Suprapubic skin (tissue), 4 donors: ENCODE measurements at regions not wholly inside any gene's neighbourhood (a gene's known extent, or its start where the extent isn't known, plus 50 kb on each side); places are given as distances from the start of the nearest gene placed in this dataset.

ENCODE experiments used
- EP300 ChIP-seq: sonication (generic); formaldehyde crosslinking; IDR thresholded peaks from one replicate; pipeline ENCODE4 v1.6.1; 2017; ENCODE audit warnings: antibody characterized with exemption
- POLR2AphosphoS5 ChIP-seq, 3 donors: sonication (generic); formaldehyde crosslinking; IDR thresholded peaks; one replicate each; pipeline ENCODE4 v1.6.1; 2017; ENCODE audit warnings: antibody characterized with exemption in 3 of 3
- TF ChIP-seq, protein P1 (sequence below), 2 donors: fragments of 200-600 bp in 1 of 2; fragments of 450-650 bp in 1 of 2; sonication (generic) in 1 of 2; IDR thresholded peaks; one replicate each; pipeline ENCODE4 v1.5.1; 2016 to 2019; ENCODE audit warnings: antibody characterized with exemption in 2 of 2, mild to moderate bottlenecking in 1 of 2, moderate library complexity in 1 of 2

DNA sequence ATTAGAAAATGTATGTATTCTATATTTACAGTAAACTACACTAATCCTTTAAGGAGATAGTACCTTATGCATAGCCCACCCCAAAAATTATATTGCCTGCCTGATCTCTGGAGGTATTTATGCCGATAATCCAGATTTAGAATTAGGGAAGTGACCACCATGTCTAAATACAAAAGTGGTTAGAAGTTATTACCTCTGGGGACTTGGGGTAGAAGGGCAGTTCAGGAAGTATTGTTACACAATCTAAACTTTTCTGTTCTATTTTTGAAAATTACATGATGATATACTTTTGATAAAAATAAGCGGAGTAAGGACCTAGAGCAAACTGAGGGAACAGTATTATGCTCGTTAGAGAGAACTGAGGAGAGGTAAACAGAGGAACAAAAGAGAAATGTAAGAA, 90.5 kb upstream of the ZP4 start:
- TF ChIP-seq, protein P1, sequence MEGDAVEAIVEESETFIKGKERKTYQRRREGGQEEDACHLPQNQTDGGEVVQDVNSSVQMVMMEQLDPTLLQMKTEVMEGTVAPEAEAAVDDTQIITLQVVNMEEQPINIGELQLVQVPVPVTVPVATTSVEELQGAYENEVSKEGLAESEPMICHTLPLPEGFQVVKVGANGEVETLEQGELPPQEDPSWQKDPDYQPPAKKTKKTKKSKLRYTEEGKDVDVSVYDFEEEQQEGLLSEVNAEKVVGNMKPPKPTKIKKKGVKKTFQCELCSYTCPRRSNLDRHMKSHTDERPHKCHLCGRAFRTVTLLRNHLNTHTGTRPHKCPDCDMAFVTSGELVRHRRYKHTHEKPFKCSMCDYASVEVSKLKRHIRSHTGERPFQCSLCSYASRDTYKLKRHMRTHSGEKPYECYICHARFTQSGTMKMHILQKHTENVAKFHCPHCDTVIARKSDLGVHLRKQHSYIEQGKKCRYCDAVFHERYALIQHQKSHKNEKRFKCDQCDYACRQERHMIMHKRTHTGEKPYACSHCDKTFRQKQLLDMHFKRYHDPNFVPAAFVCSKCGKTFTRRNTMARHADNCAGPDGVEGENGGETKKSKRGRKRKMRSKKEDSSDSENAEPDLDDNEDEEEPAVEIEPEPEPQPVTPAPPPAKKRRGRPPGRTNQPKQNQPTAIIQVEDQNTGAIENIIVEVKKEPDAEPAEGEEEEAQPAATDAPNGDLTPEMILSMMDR (IDR thresholded peaks at IDR 0.05) = no peak
- TF ChIP-seq EP300 (no peak), POLR2AphosphoS5 (IDR thresholded peaks at IDR 0.05) (no peak)
